K562 (cell line): ENCODE measurements at regions not wholly inside any gene's neighbourhood (a gene's known extent, or its start where the extent isn't known, plus 50 kb on each side); places are given as distances from the start of the nearest gene placed in this dataset.

Experiments used
- GTF2A2 ChIP-seq: IDR thresholded peaks from 2 replicates; pipeline ENCODE4 v1.6.1; 2016; ENCODE audit warnings: mild to moderate bottlenecking, missing genetic modification characterization, missing compliant biosample characterization
- HNRNPUL1 ChIP-seq: fragments of 200-400 bp; formaldehyde crosslinking; IDR thresholded peaks from 2 replicates; pipeline ENCODE4 v1.6.1; 2017; ENCODE audit warnings: low read length
- NFE2 ChIP-seq: IDR thresholded peaks from 2 replicates; pipeline ENCODE4 v1.6.1; 2014; ENCODE audit warnings: antibody characterized with exemption, low read depth
- POLR2B ChIP-seq: fragments of 450-650 bp; IDR thresholded peaks from 2 replicates; pipeline ENCODE4 v1.6.1; 2018; ENCODE audit warnings: low read depth; ENCODE audit not compliant: partially characterized antibody
- SAFB ChIP-seq: fragments of 200-400 bp; formaldehyde crosslinking; IDR thresholded peaks from 2 replicates; pipeline ENCODE4 v1.6.1; 2017; ENCODE audit warnings: low read depth, low read length, borderline replicate concordance
- TOE1 ChIP-seq, 2 experiments: fragments of 450-650 bp in 1 of 2; sonication (generic) in 1 of 2; formaldehyde crosslinking in 1 of 2; IDR thresholded peaks; 2 replicates each; pipeline versions ENCODE4 v1.7.1 to v1.8.0; 2016 to 2022; ENCODE audit warnings: borderline replicate concordance in 2 of 2, mild to moderate bottlenecking in 2 of 2, antibody characterized with exemption in 1 of 2, inconsistent platforms in 1 of 2, low read depth in 1 of 2, missing genetic modification reagents in 1 of 2, moderate library complexity in 1 of 2
- USF1 ChIP-seq: sonication (generic); formaldehyde crosslinking; IDR thresholded peaks from 2 replicates; pipeline ENCODE4 v1.9.0; 2022; ENCODE audit warnings: mild to moderate bottlenecking, missing genetic modification reagents
- ZNF408 ChIP-seq: fragments of 250-450 bp; sonication (Bioruptor Pico); IDR thresholded peaks from 2 replicates; pipeline ENCODE4 v1.4.0; 2020; ENCODE audit warnings: low read depth, mild to moderate bottlenecking, moderate library complexity
- ZNF449 ChIP-seq: fragments of 250-450 bp; sonication (Bioruptor Pico); IDR thresholded peaks from 2 replicates; pipeline ENCODE4 v1.8.0; 2022; ENCODE audit warnings: moderate library complexity, mild to moderate bottlenecking, inconsistent platforms
- ZNF699 ChIP-seq: fragments of 250-450 bp; sonication (Bioruptor Pico); IDR thresholded peaks from 2 replicates; pipeline ENCODE4 v1.8.0; 2021; ENCODE audit warnings: mild to moderate bottlenecking, moderate library complexity; ENCODE audit not compliant: insufficient replicate concordance

- TF ChIP-seq TOE1 (IDR thresholded peaks at IDR 0.05; ENCODE audit: borderline replicate concordance): no peak
- no peak for TF ChIP-seq TOE1 (CRISPR knock-in tag; IDR thresholded peaks at IDR 0.05; ENCODE audit: borderline replicate concordance, low read depth)
- no peak for TF ChIP-seq SAFB
- no peak for TF ChIP-seq ZNF699 (CRISPR knock-in tag)
- TF ChIP-seq ZNF449 (CRISPR knock-in tag): no peak
- no peak for TF ChIP-seq GTF2A2 (tag)
- TF ChIP-seq POLR2B: no peak
- no peak for TF ChIP-seq ZNF408 (CRISPR knock-in tag)
- no peak for TF ChIP-seq NFE2
- TF ChIP-seq USF1: no peak
- no peak for TF ChIP-seq HNRNPUL1
- TF ChIP-seq, all 486 proteins: peak for 0
These were observed 657.4 kb downstream of the BRINP1 start (continued) for GRCh38 chr9:118711843-118712242.
